ENCODE measurements at regions not wholly inside any gene's neighbourhood (a gene's known extent, or its start where the extent isn't known, plus 50 kb on each side); places are given as distances from the start of the nearest gene placed in this dataset.

DNA sequence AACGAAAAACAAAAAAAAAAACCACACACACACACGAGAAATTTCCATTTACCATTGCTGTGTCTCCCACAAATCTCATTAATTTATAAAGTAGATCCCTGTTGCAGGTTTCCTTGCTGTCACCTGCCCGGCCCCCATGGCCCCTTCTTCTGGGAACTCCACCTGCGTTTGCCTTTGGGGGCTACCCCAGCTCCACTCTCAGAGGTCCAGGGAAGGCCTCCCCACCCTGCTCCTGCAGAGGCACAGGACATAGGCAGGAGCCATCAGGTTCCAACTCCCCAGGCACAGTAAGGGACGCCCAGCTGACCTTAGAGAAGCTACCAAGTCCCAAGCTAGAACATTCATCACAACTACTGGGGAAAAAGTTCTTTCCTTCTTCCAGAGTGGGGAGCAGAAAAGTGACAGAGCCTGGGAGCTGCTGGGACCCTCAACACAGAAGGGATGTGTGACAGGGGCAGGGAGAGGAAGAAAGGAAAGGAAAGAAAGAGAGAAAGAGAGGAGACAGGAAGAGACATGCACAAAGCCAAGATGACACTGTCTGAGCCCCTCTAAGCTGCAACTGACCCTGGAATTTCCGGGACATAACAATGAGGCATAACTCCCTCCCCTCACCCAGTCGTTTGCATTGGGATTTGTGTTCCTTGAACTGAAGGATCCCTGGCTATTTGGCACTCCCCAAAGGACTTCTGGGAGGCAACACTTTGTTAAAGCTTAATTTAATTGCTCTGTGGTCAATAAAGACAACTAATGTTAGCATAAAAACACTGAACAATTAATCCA is 175.7 kb downstream of the SHANK2 start:
- DNase-seq (ENCODE audit: low read depth in 2 of 2): no peak

DNA sequence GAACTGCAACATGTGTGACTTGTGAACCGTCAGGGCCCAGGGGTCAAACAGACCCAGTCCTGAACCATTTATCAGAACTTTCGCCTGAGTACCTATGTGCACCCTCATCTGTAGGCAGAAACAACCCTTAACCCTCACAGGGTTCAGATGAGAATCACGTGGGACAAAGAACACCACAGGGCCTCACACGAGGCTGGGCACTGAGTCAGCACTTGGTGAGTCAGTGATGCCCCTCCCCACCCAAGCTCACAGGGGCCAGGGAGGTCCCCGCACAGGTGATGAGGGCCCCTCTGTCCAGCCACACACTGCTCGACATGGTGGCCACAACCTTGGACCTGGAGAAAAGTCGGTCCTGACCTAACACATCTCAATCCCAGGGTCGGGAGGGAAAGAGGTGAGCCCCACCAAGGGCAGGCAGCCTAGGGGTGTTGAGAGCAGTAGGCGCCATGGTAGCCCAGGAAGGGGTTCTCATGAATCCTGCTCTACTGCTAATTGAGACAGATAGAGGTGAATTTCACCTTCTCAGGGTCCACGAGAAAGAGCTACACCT is 176.4 kb downstream of the SHANK2 start:
- DNase-seq (ENCODE audit: low read depth in 2 of 2): no peak

DNA sequence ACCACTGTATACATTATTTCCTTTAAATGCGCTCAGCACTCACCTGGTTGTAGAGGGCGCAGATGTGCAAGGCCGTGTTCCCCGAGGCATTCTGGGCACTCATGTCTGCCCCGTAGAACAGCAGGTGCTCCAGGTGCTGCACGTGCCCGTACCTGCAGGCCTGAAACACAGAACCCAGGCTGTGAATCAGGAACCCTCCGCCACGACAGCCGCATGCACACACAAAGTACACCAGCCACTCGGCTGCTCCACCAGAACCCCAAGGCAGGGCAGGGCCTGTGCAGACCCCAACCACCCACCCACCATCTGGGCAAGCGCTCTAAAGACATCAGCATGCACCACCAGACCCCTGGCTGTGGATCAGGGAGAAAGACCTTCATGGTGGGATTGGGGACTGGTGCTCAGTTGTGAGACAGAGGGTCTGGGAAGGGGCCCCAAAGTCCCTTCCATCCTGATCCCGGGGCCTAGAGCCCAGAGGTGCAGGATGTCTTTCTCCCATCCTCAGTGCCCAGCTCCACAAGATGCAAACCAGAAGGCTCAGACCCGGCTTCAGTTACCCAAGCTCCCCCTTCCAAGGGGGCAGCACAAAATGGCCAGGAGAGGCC is 177.2 kb downstream of the SHANK2 start:
- DNase-seq (ENCODE audit: low read depth in 2 of 2): no peak

DNA sequence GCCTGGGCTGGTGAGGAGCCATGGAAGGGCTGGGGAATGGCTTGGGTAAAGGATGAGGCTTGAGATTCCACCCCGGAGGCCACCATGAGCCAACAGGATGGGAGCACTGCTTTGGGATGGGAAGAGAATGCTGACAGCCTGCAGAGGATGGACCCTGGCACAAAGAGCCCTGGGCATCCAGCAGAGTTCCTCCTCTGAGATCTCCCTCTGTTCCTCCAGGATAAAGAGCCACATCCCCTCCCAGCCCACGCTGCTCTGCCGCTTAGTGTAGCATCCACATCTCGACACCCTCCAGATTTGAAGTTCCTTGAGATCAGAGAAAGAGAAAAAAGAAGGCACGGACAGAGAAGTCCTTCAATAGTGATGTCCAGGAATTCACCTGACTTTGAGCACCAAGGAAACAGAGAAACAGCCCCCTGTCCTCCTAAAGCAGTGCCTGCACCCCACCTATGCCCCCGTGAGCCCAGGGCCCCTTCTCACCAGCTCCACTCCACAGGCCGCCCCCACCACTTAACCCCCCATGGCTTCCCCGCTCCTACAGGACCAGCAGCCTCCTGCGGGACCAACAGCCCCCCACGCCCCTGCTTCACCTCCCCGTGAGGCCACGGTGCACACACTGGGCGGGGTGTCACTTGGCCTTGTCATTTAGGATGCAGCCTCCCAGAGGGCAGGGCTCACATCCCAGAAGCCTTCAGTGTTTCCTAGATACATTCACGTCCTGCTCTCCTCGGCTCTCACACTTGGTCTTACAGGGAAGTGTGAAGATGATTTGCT is 180.5 kb downstream of the SHANK2 start:
- DNase-seq (ENCODE audit: low read depth in 2 of 2): no peak

DNA sequence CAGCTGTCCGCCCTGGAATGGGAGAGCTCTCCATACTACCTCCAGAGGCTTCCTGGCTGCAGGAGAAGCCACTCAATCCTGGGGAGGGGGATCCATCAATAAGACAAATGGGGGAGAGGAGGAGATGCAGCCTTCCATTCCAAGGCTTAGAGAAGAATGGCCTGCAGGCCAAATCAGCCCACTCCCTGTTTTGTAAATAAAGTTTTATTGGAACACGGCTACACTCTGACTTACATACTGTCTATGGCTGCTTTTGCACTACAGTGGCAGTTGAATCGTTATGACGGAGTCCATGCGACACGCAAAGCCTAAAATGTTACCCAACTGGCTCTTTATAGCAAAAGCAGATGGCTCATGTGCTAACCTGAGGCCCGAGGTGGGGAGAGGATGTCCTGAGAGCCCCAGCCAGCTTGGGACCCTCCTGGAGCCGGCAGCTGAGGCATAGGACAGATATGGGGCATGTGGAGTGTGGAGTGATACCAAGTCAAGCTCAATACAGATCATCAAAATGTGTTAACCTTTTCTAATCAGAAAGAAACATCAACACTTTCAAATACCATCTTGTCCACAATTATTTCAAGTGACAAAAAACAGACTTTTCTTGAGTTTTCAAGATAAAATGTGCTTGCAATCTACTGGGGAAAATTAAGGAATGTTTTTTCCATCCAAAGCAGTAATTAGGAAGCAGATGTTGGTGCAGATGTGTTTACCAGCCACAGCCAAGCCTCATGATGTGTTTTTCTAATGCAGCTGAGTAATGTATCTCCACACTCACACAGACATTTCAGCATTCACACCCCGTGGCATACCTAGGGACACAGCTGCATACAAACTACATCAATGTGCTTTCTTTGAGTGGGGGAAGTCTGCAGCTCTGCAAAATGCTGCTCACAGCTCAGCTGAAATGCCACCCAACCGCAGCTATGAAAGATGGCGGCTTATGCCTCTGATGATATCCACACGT is 181.6 kb downstream of the SHANK2 start:
- no peak for DNase-seq (ENCODE audit: low read depth in 2 of 2)

DNA sequence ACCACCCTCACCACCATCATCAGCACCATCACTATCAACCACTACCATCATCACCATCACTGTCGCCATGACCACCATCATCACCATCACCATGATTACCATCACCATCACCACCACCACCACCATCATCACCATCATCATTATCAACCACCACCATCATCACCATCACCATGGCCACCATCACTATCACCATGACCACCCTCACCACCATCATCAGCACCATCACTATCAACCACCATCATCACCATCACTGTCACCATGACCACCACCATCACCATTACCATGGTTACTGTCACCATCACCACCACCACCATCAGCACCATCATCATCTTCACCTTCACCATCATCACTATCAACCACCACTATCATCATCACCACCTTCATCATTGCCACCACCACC is 183.4 kb downstream of the SHANK2 start:
- no peak for DNase-seq (ENCODE audit: low read depth in 2 of 2)

DNA sequence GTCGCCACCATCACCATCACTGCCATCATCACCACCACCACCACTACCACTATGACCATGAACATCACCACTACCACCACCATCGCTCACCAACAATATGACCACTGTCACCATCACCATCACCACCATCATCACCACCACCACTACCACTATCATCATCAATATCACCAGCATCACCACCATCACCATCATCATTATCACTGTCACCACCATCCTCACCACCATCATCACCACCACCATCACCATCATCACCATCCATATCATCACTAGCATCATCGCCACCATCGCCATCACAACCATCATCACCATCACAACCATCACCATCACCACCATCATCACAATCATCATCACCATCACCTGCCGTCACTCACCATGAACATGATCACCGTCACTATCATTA is 184.6 kb downstream of the SHANK2 start:
- DNase-seq (ENCODE audit: low read depth in 2 of 2): no peak

DNA sequence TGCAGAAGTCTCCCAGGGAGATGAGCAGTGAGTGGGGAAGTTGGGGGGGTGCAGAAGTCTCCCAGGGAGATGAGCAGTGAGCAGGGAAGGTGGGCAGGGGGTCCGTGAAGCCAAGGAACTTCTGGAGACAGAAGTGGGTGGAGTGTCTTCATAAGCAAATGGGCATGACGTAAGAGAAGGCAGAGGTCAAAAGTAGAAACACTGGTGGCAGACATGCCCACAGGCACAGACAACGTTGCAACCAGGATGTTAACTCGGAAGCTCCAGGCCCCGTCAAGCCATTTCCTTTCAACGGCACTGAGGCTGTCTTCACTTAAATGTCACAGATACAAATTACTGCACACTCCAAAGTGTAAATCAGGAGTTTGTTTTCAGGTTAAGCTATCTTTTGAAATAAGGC is 186.1 kb downstream of the SHANK2 start:
- no peak for DNase-seq (ENCODE audit: low read depth in 2 of 2)

DNA sequence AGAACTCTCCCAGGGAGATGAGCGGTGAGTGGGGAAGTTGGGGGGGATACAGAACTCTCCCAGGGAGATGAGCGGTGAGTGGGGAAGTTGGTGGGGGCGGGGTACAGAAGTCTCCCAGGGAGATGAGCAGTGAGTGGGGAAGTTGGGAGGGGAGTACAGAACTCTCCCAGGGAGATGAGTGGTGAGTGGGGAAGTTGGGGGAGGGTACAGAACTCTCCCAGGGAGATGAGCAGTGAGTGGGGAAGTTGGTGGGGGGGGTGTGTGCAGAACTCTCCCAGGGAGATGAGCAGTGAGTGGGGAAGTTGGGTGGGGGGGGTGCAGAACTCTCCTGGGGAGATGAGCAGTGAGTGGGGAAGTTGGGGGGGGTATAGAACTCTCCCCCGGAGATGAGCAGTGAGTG is 186.5 kb downstream of the SHANK2 start:
- DNase-seq (ENCODE audit: low read depth in 2 of 2): no peak

DNA sequence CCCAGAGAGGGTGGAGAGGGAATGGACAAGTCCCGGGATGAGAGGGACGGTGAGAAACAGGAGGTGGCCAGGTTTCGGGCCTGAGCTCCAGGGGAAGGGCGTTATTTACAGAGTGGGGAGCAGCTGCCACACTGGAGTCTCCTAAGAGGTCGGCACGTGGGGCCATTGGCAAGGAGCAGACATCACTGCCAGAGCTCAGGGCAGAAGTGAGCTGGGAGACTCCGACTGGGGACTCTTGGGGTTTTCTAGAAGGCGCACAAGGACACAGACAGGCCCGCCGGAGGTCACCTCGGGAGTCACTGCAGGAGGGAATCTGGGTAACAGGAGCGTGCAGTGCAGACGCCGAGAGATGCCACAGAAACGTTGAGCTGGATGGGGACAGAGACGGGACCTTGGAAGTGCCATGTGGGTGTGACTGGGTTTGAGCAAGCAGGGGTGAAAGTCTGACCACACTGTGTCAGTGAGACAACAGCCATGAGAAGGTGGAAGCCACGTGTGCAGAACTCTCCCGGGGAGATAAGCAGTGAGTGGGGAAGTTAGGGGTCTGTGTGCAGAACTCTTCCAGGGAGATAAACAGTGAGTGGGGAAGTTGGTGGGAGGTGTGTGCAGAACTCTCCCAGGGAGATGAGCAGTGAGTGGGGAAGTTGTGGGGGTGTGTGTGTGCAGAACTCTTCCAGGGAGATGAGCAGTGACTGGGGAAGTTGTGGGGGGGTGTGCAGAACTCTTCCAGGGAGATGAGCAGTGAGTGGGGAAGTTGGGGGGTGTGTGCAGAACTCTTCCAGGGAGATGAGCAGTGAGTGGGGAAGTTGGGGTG is 187.5 kb downstream of the SHANK2 start:
- no peak for DNase-seq (ENCODE audit: low read depth in 2 of 2)

DNA sequence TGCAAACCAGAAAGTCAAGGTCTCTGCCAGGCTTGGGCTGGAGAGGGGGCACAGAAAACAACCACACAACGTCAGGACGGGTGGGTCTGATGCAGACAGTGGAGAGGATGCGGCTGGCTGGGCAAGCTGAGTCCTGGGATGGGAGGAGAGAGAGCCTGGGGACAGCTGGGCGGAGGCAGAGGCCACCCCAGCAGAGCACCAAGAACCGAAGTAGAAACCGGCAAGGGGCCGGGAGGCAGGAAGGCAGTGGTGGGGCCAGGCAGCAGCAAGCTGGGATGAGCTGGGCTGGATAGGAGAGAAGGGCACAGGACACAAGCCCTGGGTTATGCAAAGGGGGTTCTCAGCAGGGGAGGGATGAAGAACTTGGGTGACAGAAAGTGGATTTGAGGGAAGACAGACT is 188.2 kb downstream of the SHANK2 start:
- DNase-seq (ENCODE audit: low read depth in 2 of 2): no peak

DNA sequence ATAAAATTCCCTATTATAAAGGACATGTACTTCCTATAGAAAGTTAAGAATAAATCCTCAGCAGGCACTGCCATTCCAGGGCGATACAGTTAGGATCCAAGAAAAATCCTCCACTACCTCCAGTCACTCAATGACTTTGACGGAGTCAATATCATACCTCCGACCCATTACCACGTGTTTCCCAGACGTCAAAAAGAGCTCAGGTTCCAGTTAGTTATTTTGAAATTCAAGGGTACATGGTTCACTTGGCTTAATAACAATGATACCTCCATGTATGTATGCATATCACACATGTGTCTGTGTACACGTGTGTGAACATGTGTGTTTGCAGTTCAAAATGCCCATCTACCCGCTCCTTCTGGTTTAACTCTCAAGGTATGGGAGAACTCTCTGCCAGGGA is 189.2 kb downstream of the SHANK2 start:
- no peak for DNase-seq (ENCODE audit: low read depth in 2 of 2)

DNA sequence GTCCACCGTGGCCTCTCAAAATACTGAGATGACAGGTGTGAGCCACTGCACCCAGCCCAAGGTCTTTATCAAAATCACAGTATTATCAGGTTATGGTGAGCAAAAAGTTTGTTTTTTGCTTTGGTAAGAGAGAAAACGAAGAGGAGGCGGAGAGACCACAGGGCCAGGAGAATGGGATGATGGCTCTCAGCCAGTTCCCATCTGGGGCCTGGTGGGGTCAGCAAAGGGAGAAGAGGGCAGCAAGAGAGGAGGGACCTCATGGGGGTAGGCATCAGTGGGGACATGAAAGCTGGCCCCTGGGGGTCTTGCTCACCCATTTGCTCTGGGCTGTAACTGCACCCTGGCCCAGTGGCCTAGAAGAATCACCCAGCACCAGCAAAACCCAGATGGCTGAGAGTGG is 190.2 kb downstream of the SHANK2 start:
- DNase-seq (ENCODE audit: low read depth in 2 of 2): no peak

DNA sequence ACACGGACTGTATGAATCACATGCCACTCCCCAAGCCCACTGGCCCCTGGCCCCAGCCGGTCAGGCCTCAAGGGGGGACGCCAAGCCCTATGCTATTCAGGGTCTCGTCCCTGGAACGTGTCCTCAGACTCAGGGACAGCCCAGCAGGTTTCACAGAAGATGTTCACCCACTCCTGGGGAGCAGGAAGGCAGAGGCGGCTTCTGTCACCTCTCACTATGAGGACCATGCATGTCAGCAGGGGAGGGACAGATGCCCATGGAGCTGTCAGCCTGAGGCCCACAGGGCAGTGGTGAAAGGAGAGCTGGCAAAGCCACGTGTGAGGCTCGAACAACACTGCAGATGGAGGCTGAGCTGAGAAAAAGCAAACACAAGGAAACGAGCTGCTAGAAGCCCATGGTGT is 192.0 kb downstream of the SHANK2 start:
- DNase-seq (ENCODE audit: low read depth in 2 of 2): no peak

DNA sequence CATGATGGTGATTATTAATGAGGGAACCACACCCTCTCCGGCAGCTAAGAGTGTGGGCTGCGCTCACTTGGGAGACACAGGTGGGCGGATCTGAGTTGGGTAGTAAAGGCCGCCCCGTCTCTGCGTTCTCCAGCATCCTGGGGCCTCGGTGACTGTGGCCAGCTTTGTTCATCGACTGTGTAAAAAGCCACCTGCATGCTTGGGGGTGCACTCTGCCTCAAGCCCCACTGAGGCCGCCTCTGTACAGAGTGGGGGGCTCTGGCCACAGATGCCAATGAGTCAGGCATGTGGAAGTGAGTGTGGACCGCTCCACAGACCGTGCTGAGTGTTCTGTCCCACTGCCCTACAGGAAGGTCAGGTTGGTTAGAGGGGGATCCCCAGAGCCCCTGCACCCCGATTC is 192.7 kb downstream of the SHANK2 start:
- DNase-seq (ENCODE audit: low read depth in 2 of 2): no peak

DNA sequence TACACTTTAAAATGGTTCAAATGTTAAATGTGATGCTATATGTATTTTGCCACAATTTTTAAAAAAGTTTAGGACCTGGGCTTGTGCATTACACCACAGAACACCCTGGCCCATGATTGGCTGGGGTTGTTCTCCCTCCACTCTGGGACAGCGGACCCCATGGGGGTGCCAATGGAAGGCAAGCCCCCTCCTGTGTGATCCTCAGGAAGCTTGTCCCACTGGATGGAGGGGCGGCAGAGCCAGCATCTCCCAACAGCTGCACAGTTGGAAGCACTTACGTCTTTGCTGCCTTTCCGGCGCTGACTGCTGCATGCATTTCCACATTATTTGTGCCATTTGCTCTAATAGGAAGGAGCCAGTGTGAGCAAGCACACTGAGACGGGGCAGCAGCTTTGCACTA is 196.5 kb downstream of the SHANK2 start:
- no peak for DNase-seq (ENCODE audit: low read depth in 2 of 2)

Measured in dermis microvascular lymphatic vessel endothelial cell (primary cell).